NCI-H2196 treated with DMSO at 0.1 percent for 48 hours (cell line): ENCODE measurements at regions not wholly inside any gene's neighbourhood (a gene's known extent, or its start where the extent isn't known, plus 50 kb on each side); places are given as distances from the start of the nearest gene placed in this dataset.
"Not testable (repeated sequence)": the region's sequence is repeated elsewhere in the genome, so short reads cannot be mapped to it uniquely, and the experiment has no call there.

ENCODE experiments used
- DNase-seq: peaks from one replicate; lab custom pipeline; 2025; ENCODE audit not compliant: unreplicated experiment; lab: John Stamatoyannopoulos, UW

DNA sequence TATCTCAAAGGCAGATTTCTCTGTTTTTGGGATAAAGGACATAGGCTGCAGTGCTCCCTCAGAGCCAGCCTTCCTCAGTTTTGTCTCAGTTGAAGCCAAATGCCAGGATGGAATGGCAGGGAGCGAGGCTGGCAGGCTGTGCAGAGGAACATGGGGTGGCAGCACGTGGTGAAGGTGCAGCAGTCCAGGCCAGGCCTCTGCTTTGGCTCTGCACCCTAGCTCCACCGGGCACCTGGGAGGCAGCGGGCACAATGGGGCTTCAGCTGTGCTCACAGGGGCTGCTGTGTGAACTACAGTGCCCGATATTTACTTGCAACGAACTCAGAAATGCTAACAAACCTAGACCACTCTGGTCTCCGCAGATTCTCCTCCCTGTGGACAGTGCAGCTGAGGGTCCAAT lies 319.6 kb downstream of the ZNF326 start:
- DNase-seq: no peak

DNA sequence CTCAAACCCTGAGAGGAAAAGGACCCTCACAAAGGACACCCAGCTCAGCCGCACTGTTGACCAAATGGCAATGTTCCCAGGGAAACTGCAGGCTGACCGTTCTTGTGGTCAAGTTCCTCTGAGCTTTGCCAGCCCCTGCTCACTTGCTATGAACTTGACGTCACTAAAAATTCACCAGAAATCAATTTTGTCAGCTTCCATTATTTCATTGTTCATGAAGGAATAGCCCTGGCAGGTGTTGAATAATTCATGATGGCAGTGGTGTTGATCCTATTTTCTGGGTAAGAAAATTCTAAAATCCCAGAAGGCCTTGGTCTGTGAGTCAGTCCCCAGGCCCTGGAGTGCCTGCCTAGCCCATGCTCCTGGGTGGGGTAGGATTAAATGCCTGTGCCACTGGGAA lies 318.9 kb downstream of the ZNF326 start:
- no peak for DNase-seq

DNA sequence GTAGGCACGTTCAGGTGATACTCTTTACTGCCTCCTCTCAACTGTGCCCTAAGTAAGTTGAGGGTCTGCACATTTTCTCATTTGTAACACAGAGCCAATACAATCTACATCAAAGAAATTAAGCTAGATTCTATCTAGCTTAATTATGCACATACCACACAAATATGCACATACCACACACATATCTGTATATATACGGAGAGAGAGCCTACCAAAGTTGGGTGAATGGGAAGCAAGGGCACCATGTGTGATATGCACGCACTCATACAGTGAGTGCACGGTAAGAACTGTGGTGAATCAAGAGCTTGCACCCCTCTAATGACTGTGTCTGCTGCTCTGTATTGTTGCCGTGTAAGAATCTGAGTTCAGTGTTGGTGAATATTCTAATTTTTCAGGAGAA lies 314.9 kb downstream of the ZNF326 start:
- DNase-seq: no peak

DNA sequence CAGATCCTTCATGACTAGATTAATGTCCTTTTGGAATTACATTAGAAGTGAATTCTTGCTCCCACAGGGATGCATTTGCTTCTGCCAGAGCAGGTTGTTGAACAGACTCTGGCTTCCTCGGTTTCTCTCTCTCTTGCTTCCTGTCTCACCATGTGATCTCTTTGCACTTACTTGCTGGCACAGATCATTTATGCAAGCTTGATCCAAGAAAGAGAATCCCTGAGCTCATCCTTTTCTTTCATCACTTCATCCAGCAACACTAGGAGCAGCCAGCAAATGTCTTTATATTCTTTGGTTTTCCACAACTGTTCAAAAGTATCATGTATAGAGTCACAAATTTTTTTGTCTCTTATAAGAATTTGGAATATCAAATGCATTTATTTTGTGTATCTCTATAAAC lies 313.5 kb downstream of the ZNF326 start:
- DNase-seq: no peak

DNA sequence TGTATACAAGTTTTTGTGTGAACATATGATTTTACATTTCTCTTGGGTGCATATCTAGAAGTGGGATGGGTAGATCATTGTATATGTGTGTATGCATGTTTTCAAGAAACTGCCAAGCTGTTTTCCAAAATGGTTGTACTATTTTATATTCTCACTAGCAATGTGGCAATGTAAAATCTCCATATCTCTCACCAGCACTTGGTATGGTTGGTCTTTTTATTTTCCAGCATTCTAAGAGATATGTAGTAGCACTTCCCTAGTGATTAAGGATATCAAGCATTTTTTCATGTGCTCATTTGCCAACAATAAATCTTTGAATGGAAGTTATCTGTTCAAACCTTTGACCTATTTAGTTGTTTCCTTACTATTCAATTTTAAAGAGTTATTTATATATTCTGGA lies 310.7 kb downstream of the ZNF326 start:
- DNase-seq: no peak

DNA sequence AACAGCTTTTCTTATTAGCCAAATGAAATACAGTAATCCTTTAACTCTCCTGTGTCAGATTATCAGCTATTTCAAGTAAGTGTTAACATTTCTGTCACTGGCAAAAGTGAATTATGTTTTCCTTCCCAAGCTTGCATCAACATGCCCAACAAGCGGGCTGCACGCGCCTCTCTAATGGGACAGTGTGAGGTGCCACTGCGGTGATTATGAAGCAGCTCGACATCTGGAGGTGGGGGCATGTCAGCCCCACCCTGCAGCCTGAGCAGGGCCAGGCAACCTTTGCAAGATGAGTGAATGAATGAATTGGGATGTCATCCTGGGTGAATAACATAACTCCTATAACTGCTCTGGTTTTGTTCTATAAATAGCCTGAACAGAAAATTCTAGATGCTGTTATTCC lies 301.4 kb downstream of the ZNF326 start:
- no peak for DNase-seq

DNA sequence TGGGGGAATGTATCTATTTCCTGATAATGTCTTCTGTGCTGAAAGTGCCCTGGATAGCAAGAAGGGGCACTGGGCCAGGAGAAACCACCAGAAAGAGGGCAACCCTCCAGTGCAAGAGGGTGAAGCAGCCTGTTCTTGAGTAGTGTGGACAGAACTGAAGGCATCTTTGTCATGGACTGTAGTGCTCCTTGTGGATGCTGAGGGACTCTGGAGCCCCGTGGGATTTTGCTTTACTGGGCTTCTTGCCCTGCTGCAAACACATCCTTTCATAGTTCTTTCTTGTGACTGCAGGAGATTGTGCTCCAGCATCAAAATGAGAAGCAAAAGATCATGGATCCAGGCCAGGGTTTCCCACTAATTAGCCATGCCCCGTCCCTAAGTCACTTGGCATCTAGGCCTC lies 300.6 kb downstream of the ZNF326 start:
- no peak for DNase-seq

DNA sequence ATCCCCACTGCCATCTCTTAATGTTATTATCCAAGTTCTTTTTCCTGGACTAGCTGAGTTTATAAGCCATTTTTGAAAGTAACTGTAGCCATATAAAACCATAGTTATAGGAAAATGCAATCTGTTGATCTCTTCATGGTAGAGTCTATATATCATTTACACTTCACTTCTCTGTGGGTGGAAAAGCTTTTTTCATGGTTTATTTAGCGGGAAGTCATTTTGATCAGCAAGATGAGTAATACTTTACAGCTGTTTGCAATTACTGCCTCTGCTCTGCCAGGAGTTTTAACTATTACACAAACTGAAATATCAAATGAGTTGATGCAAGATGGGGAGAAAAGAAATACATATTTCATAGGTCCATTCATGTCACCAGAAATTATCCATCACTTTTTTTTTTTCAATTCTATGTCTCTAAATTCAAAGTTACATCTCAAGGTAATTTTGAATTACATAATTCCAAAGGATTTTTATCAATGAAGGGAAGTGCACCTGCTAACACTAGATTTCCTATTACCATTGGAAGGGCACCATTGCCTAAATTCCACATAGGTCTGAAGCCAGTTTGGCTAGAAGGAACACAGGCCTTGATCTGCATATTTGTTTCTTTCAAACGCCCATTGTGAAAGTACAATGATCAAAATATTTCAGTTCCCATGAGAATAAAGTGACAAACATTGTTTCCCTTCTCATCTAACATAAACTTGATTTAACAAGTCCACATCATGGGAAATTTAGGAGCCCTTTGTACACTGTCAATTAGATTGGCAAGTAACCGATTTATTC lies 296.7 kb downstream of the ZNF326 start:
- DNase-seq: no peak

DNA sequence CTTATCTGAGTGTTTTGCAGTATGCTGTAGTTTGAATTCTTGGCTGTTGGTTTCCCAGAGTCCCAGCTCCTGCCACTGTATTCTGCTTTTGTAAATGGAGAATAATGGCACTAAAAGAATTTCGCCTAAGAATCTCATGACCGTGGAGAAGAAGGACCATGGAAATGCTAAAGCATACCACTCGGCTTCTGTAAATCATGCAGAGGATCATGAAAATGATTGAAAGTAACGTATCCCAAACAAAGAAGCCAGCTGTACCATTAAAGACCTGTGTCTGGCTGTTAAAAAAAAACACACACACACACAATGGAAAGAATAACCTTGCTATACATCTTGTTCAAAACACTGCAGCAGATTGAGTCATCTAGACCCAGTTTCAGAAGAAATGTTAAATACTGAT lies 287.9 kb downstream of the ZNF326 start:
- no peak for DNase-seq

DNA sequence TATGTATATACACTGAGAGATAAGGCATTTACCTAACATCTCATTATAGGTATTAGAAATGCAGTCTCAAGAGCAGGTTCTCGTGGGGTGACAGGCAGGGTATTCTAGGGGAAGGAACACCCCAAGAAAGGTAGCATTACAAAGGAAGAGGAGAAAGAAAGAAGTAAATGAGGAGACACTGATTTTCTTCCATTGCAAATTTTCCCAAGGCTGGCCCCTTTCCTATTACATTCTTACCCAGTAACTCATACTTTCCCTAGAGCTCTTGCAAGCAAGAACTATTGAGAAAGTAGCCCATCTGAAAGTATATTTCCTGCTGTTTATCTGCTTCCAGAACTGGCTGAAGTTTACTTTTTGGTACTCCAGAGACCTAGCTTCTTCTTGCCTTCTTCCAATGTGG lies 287.0 kb downstream of the ZNF326 start:
- not testable (repeated sequence) for DNase-seq

DNA sequence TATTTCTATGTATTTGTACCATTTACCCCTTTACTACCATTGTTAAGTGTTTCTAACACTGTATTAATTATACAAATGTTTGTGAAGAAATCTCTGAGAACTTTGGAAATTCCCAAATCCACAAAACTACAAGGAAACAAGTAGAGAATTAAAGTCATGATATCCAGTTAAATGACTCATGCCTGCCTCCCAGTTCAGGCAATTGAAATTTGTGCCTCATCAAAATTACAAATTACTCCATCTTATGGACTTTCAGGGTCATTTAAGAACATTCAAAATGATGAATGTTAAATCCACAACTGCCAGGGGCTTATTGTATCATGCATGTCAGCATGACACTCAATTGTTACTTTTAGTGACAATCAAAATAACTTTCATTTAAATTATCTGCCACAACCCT lies 282.4 kb downstream of the ZNF326 start:
- no peak for DNase-seq

DNA sequence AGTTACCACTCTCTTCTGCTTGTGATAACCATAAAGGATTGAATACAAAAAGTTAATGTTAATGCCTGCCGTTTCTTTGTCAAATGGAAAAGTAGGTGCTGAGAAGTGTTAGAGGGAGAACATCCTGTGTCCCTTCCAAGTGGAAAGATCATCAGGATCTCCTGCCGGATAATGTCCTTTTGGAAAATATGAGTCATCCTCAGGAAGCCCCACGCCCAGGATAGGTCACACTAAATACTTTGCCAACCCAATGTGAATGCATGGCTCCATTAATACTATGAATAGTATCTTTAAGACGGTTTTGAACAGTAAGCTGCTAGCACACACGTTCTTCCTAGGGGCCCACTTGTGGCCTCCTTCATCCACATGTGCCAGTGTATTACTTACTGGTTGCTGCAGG lies 279.5 kb downstream of the ZNF326 start:
- no peak for DNase-seq

DNA sequence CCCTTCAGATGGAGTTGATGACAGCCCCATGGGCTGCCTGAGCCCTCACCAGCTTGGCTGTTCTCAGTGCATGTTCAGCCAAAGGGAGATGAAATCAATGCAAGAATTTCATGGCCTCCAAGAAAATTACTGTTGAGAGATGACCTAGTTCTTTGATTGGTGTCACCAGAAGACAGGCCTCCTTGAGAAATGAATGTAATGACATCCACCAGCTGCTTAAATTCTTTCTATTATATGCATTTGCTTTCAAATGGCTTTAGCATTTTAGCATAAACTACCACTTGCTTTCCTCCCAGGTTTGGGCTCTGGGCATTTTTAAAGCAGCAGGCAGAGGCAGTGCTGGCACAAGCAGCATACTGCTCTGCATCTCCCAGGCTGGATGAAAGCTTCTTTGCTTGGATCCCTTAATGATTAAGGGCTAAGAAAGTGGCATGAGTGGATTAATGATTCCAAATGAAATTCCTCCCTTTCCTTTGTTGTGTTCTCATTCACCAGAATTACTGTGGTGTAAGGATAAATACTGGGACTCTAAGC lies 278.4 kb downstream of the ZNF326 start:
- no peak for DNase-seq

DNA sequence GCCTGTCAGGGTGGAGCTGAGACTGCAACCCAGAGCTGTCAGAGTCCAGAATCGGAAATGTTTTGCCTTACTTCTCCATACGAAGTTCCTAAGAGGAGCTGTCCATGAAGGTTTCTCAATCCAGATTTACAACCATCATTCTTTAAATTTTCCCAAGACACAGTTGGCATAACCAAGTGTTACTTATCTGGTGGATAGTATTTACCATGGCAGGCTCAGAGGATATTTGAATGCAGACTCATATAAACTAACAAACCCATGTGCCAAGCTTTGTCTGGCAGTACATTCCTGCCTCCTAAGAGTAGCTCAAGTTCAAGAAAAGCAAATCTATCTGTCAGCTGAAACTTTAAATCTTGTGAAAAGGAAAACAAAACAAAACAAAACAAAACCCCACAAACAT lies 267.9 kb downstream of the ZNF326 start:
- DNase-seq: no peak

DNA sequence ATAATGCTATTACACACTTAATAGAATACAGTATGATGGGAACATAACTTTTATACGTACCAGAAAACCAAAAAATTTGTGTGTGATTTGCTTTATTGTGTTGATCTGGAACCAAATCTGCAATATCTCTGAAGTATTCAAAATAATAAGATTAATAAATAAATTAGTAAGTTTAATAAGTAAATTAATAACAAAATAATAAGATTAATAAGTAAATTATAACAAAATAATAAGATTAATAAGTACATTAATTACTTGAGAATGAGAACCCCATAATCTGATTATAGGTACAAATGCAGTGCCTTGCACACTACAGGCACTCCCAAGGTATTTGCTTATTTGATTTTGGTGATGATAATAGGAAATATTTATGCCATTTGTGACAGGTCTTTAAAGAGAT lies 267.4 kb downstream of the ZNF326 start:
- no peak for DNase-seq

DNA sequence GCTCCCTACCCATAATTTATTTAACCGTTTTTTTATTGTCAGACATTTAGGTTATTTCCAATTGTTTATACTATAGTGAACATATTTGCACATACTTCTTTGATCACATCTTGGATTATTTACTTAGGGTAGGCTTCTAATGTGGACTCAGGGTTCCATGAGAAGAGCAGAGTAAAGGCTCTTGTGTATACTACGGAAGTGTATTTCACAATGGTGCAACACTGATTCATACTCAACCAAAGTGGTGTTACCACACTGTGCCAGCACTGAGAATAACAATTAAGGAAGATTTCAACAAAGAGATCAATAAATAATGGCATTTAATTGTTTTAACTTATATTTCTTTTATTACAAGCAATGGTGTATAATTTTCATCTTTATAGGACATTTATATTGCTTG lies 251.2 kb downstream of the ZNF326 start:
- no peak for DNase-seq

DNA sequence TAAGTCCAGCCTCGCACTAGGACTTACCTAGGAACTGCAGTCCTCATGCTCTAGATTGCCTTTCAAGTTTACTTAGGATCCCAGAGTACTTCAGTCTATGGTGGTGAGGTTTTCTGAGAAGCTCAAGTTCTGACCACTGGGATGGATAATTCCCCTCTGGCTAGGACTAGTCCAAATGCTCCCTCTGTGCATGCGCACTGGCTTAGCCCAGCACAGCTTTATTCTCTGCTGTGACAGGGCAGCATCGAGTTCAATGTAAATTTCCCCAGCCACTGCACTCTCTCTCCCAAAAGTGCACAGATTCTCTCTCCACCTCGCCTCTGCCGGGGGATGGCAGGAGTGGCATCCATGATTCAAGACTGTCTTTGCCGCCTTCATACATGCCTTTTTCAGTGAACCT lies 241.6 kb downstream of the ZNF326 start:
- DNase-seq: no peak

DNA sequence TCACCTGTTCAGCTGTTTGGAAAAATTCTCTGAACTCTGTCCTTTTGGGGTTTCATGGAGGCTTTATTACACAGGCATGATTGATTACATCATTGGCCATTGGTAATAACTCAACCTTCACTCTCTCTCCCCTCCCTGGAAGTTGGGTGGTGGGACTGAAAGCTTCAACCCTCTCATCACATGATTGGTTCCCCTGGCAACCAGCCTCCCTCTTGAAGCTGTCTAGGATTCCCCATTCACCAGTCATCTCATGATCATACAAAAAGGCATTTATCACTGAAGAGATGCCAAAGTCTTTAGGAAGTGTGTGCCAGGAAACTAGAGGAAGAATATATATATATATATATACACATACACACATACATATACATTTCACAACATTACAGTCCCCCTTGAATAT lies 228.5 kb downstream of the ZNF326 start:
- DNase-seq: no peak

DNA sequence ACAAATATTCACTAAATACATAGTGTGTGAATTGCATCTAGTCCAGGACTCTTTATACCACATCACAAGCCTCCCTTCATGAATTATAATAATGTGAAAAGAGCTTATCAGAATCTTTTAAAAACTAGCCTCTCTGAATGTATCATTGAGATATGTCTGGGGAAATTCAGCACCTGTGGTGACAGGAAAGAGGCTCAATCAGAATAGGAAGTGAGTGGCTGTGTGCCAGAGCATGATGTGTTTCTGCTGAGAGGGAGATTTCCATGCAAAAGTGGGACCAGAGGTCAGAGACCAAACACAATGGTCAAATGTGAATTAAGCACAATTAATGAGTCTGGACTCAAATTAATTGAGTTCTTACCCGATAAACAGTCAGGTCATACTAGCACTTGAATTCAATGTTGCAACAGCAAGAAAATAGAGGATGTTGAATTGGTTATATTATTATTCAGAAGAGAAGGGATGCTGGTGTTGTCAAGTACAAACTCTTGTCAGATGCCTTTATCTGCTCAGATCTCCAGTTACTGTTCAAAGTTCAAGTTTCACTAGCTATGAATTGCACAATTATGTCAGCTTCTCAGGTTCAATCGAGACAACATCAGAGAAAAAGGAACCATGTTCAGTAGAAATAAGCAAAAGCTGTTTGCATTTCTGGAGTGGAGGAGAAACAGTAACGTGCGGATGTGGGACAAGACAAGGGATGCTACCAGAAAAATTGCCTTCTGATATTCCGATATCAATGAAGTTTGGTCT lies 226.2 kb downstream of the ZNF326 start:
- DNase-seq: no peak

DNA sequence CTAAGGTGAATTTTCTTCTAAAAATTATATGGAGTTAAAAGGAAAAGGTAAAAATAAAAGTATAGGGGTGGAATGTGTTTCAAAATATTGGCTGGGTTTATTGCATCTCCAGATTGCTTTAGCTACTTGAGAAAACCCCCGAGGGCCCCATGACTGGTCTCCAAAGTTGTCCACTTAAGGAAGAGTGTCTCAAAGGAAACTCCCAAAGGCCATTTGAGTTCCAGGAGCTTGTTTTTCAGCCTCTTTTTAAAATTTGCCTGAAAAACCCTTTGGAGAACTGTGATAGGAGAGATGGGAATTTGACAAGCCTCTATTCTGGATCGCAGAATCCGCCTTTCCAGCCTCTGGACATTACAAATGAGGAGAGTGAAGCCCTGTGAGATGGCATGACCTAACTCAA lies 225.6 kb downstream of the ZNF326 start:
- DNase-seq: no peak

DNA sequence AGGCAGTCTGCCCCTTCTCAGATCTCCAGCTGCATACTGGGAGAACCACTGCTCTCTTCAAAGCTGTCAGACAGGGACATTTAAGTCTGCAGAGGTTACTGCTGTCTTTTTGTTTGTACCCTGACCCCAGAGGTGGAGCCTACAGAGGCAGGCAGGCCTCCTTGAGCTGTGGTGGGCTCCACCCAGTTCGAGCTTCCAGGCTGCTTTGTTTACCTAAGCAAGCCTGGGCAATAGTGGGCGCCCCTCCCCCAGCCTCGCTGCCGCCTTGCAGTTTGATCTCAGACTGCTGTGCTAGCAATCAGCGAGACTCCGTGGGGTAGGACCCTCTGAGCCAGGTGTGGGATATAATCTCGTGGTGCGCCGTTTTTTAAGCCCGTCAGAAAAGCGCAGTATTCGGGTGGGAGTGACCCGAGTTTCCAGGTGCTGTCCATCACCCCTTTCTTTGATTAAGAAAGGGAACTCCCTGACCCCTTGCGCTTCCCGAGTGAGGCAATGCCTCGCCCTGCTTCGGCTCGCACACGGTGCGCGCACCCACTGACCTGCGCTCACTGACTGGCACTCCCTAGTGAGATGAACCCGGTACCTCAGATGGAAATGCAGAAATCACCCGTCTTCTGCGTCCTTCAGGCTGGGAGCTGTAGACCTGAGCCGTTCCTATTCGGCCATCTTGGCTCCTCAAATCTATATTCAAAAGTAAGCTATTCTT lies 224.4 kb downstream of the ZNF326 start:
- not testable (repeated sequence) for DNase-seq
